PC-3 (cell line): ENCODE measurements at regions not wholly inside any gene's neighbourhood (a gene's known extent, or its start where the extent isn't known, plus 50 kb on each side); places are given as distances from the start of the nearest gene placed in this dataset.
A peak's percentile ranks its signal among the peaks of the same experiment; 100 is the strongest.

Source experiments
- ATAC-seq: fragments of 200-7000 bp; cut with Tn5 transposase; 2 replicates; pipeline ENCODE4 v1.9.1; 2020; ENCODE audit warnings: mild to moderate bottlenecking, moderate library complexity
- BruUV-seq: library from RNA; stranded (reverse); fragments of 400-500 nt; replicated peaks from 2 replicates; lab custom pipeline; 2021; lab: Mats Ljungman, UMichigan
- CTCF ChIA-PET: fragments of 300-600 bp; sonication (Branson Sonifier 250); formaldehyde crosslinking; loops from one replicate; lab custom pipeline; 2022; ENCODE audit warnings: antibody characterized with exemption; lab: Charles Lee
- POLR2A ChIA-PET: fragments of 300-600 bp; sonication (Branson Sonifier 250); formaldehyde crosslinking; loops from one replicate; lab custom pipeline; 2022; ENCODE audit warnings: antibody characterized with exemption; ENCODE audit not compliant: unreplicated experiment; lab: Charles Lee
- DNase-seq: peaks from one replicate; pipeline ENCODE4 v3.0.0-alpha.2; 2015
- H2AFZ ChIP-seq: fragments of 300-600 bp; sonication (generic); 2 replicates; pipeline ENCODE4 v1.6.0; 2016; ENCODE audit warnings: antibody characterized with exemption, low read length
- H3F3A ChIP-seq: fragments of 300-600 bp; sonication (generic); one replicate; pipeline ENCODE4 v1.6.0; 2017; ENCODE audit warnings: antibody characterized with exemption, low read length, control low read depth, mild to moderate bottlenecking; ENCODE audit not compliant: unreplicated experiment
- H3K27ac ChIP-seq: fragments of 300-600 bp; sonication (generic); 2 replicates; pipeline ENCODE4 v1.5.1; 2016; ENCODE audit warnings: mild to moderate bottlenecking, low read length
- H3K27me3 ChIP-seq: fragments of 300-600 bp; sonication (generic); 2 replicates; pipeline ENCODE4 v1.6.1; 2016; ENCODE audit warnings: low read length, mixed read lengths
- H3K36me3 ChIP-seq: fragments of 300-600 bp; sonication (generic); 2 replicates; pipeline ENCODE4 v1.6.1; 2016; ENCODE audit warnings: low read depth, mixed run types, low read length, mixed read lengths
- H3K4me1 ChIP-seq: fragments of 300-600 bp; sonication (generic); 2 replicates; pipeline ENCODE4 v1.5.1; 2016; ENCODE audit warnings: low read length; ENCODE audit not compliant: insufficient read depth
- H3K4me2 ChIP-seq: fragments of 300-600 bp; sonication (generic); 2 replicates; pipeline ENCODE4 v1.6.0; 2016; ENCODE audit warnings: low read length
- H3K4me3 ChIP-seq: fragments of 300-600 bp; sonication (generic); 2 replicates; pipeline ENCODE4 v1.5.1; 2016; ENCODE audit warnings: mild to moderate bottlenecking, low read length, mixed read lengths
- H3K79me2 ChIP-seq: fragments of 300-600 bp; sonication (generic); 2 replicates; pipeline ENCODE4 v1.6.1; 2017; ENCODE audit warnings: low read length, mixed read lengths
- H3K9ac ChIP-seq: fragments of 300-600 bp; sonication (generic); 2 replicates; pipeline ENCODE4 v1.6.0; 2016; ENCODE audit warnings: mild to moderate bottlenecking, low read length
- H3K9me2 ChIP-seq: fragments of 300-600 bp; sonication (generic); replicated peaks from 2 replicates; pipeline ENCODE4 v1.6.1; 2016; ENCODE audit warnings: mixed run types, low read length, mixed read lengths
- H3K9me3 ChIP-seq: fragments of 300-600 bp; sonication (generic); 2 replicates; pipeline ENCODE4 v1.6.1; 2016; ENCODE audit warnings: low read length, mixed read lengths
- H4K20me1 ChIP-seq: fragments of 300-600 bp; sonication (generic); 2 replicates; pipeline ENCODE4 v1.6.1; 2016; ENCODE audit warnings: low read length, mixed read lengths
- CTCF ChIP-seq: fragments of 300-600 bp; sonication (generic); conservative IDR thresholded peaks from 2 replicates; pipeline ENCODE4 v1.5.1; 2017; ENCODE audit warnings: antibody characterized with exemption, low read depth, mild to moderate bottlenecking, low read length
- EZH2 ChIP-seq: fragments of 300-600 bp; sonication (generic); IDR thresholded peaks from one replicate; pipeline ENCODE4 v1.6.1; 2017; ENCODE audit warnings: antibody characterized with exemption, mild to moderate bottlenecking, low read length; ENCODE audit not compliant: unreplicated experiment
- EZH2phosphoT487 ChIP-seq: fragments of 300-600 bp; sonication (generic); IDR thresholded peaks from 2 replicates; pipeline ENCODE4 v1.6.1; 2018; ENCODE audit warnings: mild to moderate bottlenecking, antibody characterized with exemption, low read length, borderline replicate concordance
- intact Hi-C: fragments of 100-400 bp; cut with micrococcal nuclease; formaldehyde crosslinking; loops from 2 replicates; pipeline ENCODE4 v1.9.0; 2023

- no peaks in the 10 kb centered on the region for H3K9me3 ChIP-seq
- no peaks in the 10 kb centered on the region for H3K9me2 ChIP-seq
- DNase-seq (no peak), ATAC-seq (no peak)
- H2AFZ ChIP-seq = no peak overlapping the region
- ChIA-PET CTCF (no interaction called here), POLR2A (no interaction called here)
- peaks cover 39% of the 10 kb centered on the region for H3K27me3 ChIP-seq
- no peak overlapping the region for H3K4me2 ChIP-seq
- no peaks in the 10 kb centered on the region for H3K79me2 ChIP-seq
- peaks cover 9% of the 10 kb centered on the region; the same call in 1 of the 2 replicates for H3K4me1 ChIP-seq
- intact Hi-C loops = no loop called here
- no peaks in the 10 kb centered on the region for H4K20me1 ChIP-seq
- H3F3A ChIP-seq = no peaks in the 10 kb centered on the region
- H3K27ac ChIP-seq = no peak overlapping the region
- BruUV-seq = no TSS peak
- H3K36me3 ChIP-seq = no peaks in the 10 kb centered on the region
- TF ChIP-seq CTCF (no peak), EZH2phosphoT487 (no peak), EZH2 (no peak)
- no peak overlapping the region for H3K4me3 ChIP-seq
- no peak overlapping the region for H3K9ac ChIP-seq
These were observed 466.1 kb downstream of the FUT8 start for GRCh38 chr14:65878586-65878985.

- Histone ChIP-seq H3K27me3 (peaks cover 37% of the 10 kb centered on the region), H2AFZ (no peak overlapping the region; the same call in 1 of the 2 replicates), H3K9me2 (no peaks in the 10 kb centered on the region), H3K4me1 (peaks cover 9% of the 10 kb centered on the region; the same call in 1 of the 2 replicates), H3K36me3 (no peaks in the 10 kb centered on the region), H3K9ac (no peak overlapping the region), H4K20me1 (no peaks in the 10 kb centered on the region), H3K4me3 (no peak overlapping the region), H3K27ac (no peak overlapping the region), H3K79me2 (no peaks in the 10 kb centered on the region), H3K9me3 (no peaks in the 10 kb centered on the region), H3F3A (no peaks in the 10 kb centered on the region), H3K4me2 (no peak overlapping the region)
- no peak for TF ChIP-seq CTCF
- TF ChIP-seq EZH2 = no peak
- no peak for TF ChIP-seq EZH2phosphoT487
- ChIA-PET POLR2A (interaction anchor here (0.7 kb wide), 1 partner anchor 264 kb away, joined by 4 read pairs; no protein-coding TSS in a partner anchor), CTCF (interaction anchor here (0.5 kb wide), 1 partner anchor 817 kb away, joined by 3 read pairs; no protein-coding TSS in a partner anchor)
- BruUV-seq = no TSS peak
- DNase-seq (peak; percentile 91), ATAC-seq (peak; percentile 99)
- intact Hi-C loops = no loop called here
These were observed 466.9 kb downstream of the FUT8 start for GRCh38 chr14:65879248-65880009.

- H4K20me1 ChIP-seq = no peaks in the 10 kb centered on the region
- TF ChIP-seq EZH2phosphoT487 = no peak
- no peak for TF ChIP-seq CTCF
- no peak for TF ChIP-seq EZH2
- intact Hi-C loops = no loop called here
- no peak overlapping the region for H3K27ac ChIP-seq
- CTCF ChIA-PET = no interaction called here
- no peak overlapping the region for H3K4me3 ChIP-seq
- H3K27me3 ChIP-seq = peaks cover 35% of the 10 kb centered on the region
- peaks cover 9% of the 10 kb centered on the region; the same call in 1 of the 2 replicates for H3K4me1 ChIP-seq
- H3K9me3 ChIP-seq = no peaks in the 10 kb centered on the region
- no peaks in the 10 kb centered on the region for H3K36me3 ChIP-seq
- ATAC-seq = no peak
- DNase-seq = no peak
- no TSS peak for BruUV-seq
- no peaks in the 10 kb centered on the region for H3F3A ChIP-seq
- POLR2A ChIA-PET = no interaction called here
- no peak overlapping the region for H2AFZ ChIP-seq
- no peak overlapping the region for H3K4me2 ChIP-seq
- H3K9me2 ChIP-seq = no peaks in the 10 kb centered on the region
- H3K9ac ChIP-seq = no peak overlapping the region
- no peaks in the 10 kb centered on the region for H3K79me2 ChIP-seq
These were observed 468.0 kb downstream of the FUT8 start for GRCh38 chr14:65880507-65880906.
